GM12874 (cell line): ENCODE measurements at regions not wholly inside any gene's neighbourhood (a gene's known extent, or its start where the extent isn't known, plus 50 kb on each side); places are given as distances from the start of the nearest gene placed in this dataset.

Experiments
- CTCF ChIP-seq: IDR thresholded peaks from 2 replicates; pipeline ENCODE4 v1.5.1; 2011; ENCODE audit warnings: low read depth, mild to moderate bottlenecking, control low read depth, low read length, moderate library complexity; ENCODE audit not compliant: insufficient read depth

- TF ChIP-seq CTCF, result no peak
Observed at GRCh38 chr12:124402248-124403066, 107.6 kb downstream of the RFLNA start.

- no peak for TF ChIP-seq CTCF
Observed at GRCh38 chr12:124401704-124402221, 106.9 kb downstream of the RFLNA start.

GRCh38 chr12:124400124-124400523 lies 105.2 kb downstream of the RFLNA start:
- TF ChIP-seq CTCF, result no peak

- peak; percentile 77 for TF ChIP-seq CTCF
Observed at GRCh38 chr12:124399622-124400021, 104.7 kb downstream of the RFLNA start.

GRCh38 chr12:124398578-124399227 lies 103.8 kb downstream of the RFLNA start:
- no peak for TF ChIP-seq CTCF

- no peak for TF ChIP-seq CTCF
Observed at GRCh38 chr12:124397807-124398577, 103.1 kb downstream of the RFLNA start.

GRCh38 chr12:124397399-124397679 lies 102.4 kb downstream of the RFLNA start:
- no peak for TF ChIP-seq CTCF
